HCT116 (cell line): ENCODE measurements at regions not wholly inside any gene's neighbourhood (a gene's known extent, or its start where the extent isn't known, plus 50 kb on each side); places are given as distances from the start of the nearest gene placed in this dataset.
"Not testable (repeated sequence)": the region's sequence is repeated elsewhere in the genome, so short reads cannot be mapped to it uniquely, and the experiment has no call there.

Experiments
- ATAC-seq: fragments of 200-7000 bp; cut with Tn5 transposase; 2 replicates; pipeline ENCODE4 v1.9.1; 2020; ENCODE audit warnings: mild to moderate bottlenecking, moderate library complexity
- BruUV-seq: library from RNA; stranded (reverse); fragments of 400-500 nt; replicated peaks from 2 replicates; lab custom pipeline; 2021; lab: Mats Ljungman, UMichigan
- CTCF ChIA-PET: fragments of 300-600 bp; sonication (Branson Sonifier 250); formaldehyde crosslinking; loops from one replicate; lab custom pipeline; 2021; ENCODE audit warnings: antibody characterized with exemption; lab: Charles Lee
- POLR2A ChIA-PET: fragments of 300-600, 350-600 bp; sonication (Branson Sonifier 250); formaldehyde crosslinking; loops from one replicate; lab custom pipeline; 2021; ENCODE audit warnings: antibody characterized with exemption; lab: Charles Lee
- RAD21 ChIA-PET, 2 experiments: fragments of 300-600 bp; sonication (Branson Sonifier 250); formaldehyde crosslinking; loops; one replicate each; lab custom pipeline; 2023; ENCODE audit warnings: low total read pairs in 2 of 2; ENCODE audit not compliant: uncharacterized antibody in 2 of 2, unreplicated experiment in 2 of 2, low non-redundant PET in 1 of 2; lab: Charles Lee
- DNase-seq: peaks from one replicate; pipeline ENCODE4 v3.0.0-alpha.2; 2010; ENCODE audit warnings: low read depth, low spot score
- H2AFZ ChIP-seq: fragments of 200-600 bp; shearing (Covaris generic), sonication (generic); 2 replicates; pipeline ENCODE4 v1.6.1; 2017; ENCODE audit warnings: low read depth, mixed run types, mixed read lengths, antibody characterized with exemption, low read length; ENCODE audit not compliant: poor library complexity, severe bottlenecking
- H3K27ac ChIP-seq: 2 replicates; pipeline ENCODE4 v1.5.1; 2012; ENCODE audit warnings: low read depth, low read length
- H3K27me3 ChIP-seq: fragments of 200-600 bp; sonication (generic); 2 replicates; pipeline ENCODE4 v1.6.1; 2016; ENCODE audit warnings: mixed run types, low read length, mixed read lengths; ENCODE audit not compliant: insufficient read depth
- H3K36me3 ChIP-seq, 2 experiments: fragments of 200-500 bp in 1 of 2; fragments of 200-600 bp in 1 of 2; sonication (Bioruptor generic) in 1 of 2; sonication (generic) in 1 of 2; 2 replicates each; pipeline versions ENCODE4 v1.5.1 to v1.6.1; 2014 to 2016; ENCODE audit warnings: low read length in 2 of 2, inconsistent platforms in 1 of 2, mixed read lengths in 1 of 2, mixed run types in 1 of 2; ENCODE audit not compliant: insufficient read depth in 2 of 2, control insufficient read depth in 1 of 2
- H3K4me1 ChIP-seq, 2 experiments: fragments of 200-600 bp in 1 of 2; sonication (generic) in 1 of 2; 2 replicates each; pipeline versions ENCODE4 v1.5.1 to v1.6.1; 2012 to 2017; ENCODE audit warnings: low read length in 2 of 2, inconsistent platforms in 1 of 2, mild to moderate bottlenecking in 1 of 2, mixed read lengths in 1 of 2, mixed run types in 1 of 2, moderate library complexity in 1 of 2; ENCODE audit not compliant: insufficient read depth in 2 of 2, control insufficient read depth in 1 of 2
- H3K4me2 ChIP-seq: fragments of 200-600 bp; sonication (generic); 2 replicates; pipeline ENCODE4 v1.6.1; 2017; ENCODE audit warnings: mixed run types, low read length, mixed read lengths
- H3K4me3 ChIP-seq, 2 experiments: fragments of 200-600 bp in 1 of 2; sonication (generic) in 1 of 2; replicated peaks in 1 of 2; 2 replicates each; pipeline ENCODE4 v1.5.1; 2011 to 2016; ENCODE audit warnings: low read length in 2 of 2, control low read depth in 1 of 2, low read depth in 1 of 2, mild to moderate bottlenecking in 1 of 2, mixed read lengths in 1 of 2, mixed run types in 1 of 2
- H3K79me2 ChIP-seq: fragments of 200-600 bp; sonication (generic); 2 replicates; pipeline ENCODE4 v1.6.1; 2017; ENCODE audit warnings: mild to moderate bottlenecking, mixed run types, low read length, moderate library complexity, mixed read lengths; ENCODE audit not compliant: insufficient read depth
- H3K9ac ChIP-seq: fragments of 200-600 bp; sonication (generic); 2 replicates; pipeline ENCODE4 v1.6.1; 2016; ENCODE audit warnings: low read length, mixed read lengths
- H3K9me2 ChIP-seq: fragments of 200-600 bp; sonication (generic), shearing (Covaris generic); 2 replicates; pipeline ENCODE4 v1.6.1; 2017; ENCODE audit warnings: mixed run types, mild to moderate bottlenecking, moderate library complexity; ENCODE audit not compliant: insufficient read depth
- H3K9me3 ChIP-seq, 2 experiments: fragments of 200-500 bp in 1 of 2; fragments of 200-600 bp in 1 of 2; sonication (Bioruptor generic) in 1 of 2; sonication (generic) in 1 of 2; 2 replicates each; pipeline ENCODE4 v1.6.1; 2014 to 2017; ENCODE audit warnings: low read length in 2 of 2, mixed read lengths in 2 of 2, inconsistent platforms in 1 of 2, low read depth in 1 of 2, mild to moderate bottlenecking in 1 of 2, mixed run types in 1 of 2, moderate library complexity in 1 of 2; ENCODE audit not compliant: control insufficient read depth in 1 of 2, insufficient read depth in 1 of 2
- H4K20me1 ChIP-seq: fragments of 200-600 bp; sonication (generic), shearing (Covaris generic); 2 replicates; pipeline ENCODE4 v1.6.1; 2017; ENCODE audit warnings: mixed run types, mild to moderate bottlenecking, moderate library complexity; ENCODE audit not compliant: insufficient read depth
- intact Hi-C: fragments of 100-400 bp; cut with micrococcal nuclease; formaldehyde crosslinking; loops from 2 replicates; pipeline ENCODE4 v1.10.0; 2022

GRCh38 chr5:34096033-34096432, 53.0 kb upstream of the C1QTNF3 start:
- H3K9me3 ChIP-seq, H2AFZ ChIP-seq, H4K20me1 ChIP-seq, H3K36me3 ChIP-seq, RAD21 ChIA-PET, DNase-seq, H3K4me3 ChIP-seq, H3K79me2 ChIP-seq, ATAC-seq, CTCF ChIA-PET, H3K27me3 ChIP-seq, H3K4me1 ChIP-seq, BruUV-seq, POLR2A ChIA-PET, H3K9ac ChIP-seq, H3K27ac ChIP-seq, H3K4me2 ChIP-seq, intact Hi-C loops, H3K9me2 ChIP-seq: not testable (repeated sequence)

GRCh38 chr5:34099891-34100290, 56.9 kb upstream of the C1QTNF3 start:
- POLR2A ChIA-PET, H3K4me1 ChIP-seq, ATAC-seq, H3K9me2 ChIP-seq, H3K4me2 ChIP-seq, BruUV-seq, H3K36me3 ChIP-seq, H3K9me3 ChIP-seq, H3K27ac ChIP-seq, H3K27me3 ChIP-seq, intact Hi-C loops, DNase-seq, H3K79me2 ChIP-seq, RAD21 ChIA-PET, H3K9ac ChIP-seq, H2AFZ ChIP-seq, CTCF ChIA-PET, H4K20me1 ChIP-seq, H3K4me3 ChIP-seq: not testable (repeated sequence)

GRCh38 chr5:34101567-34101966, 58.6 kb upstream of the C1QTNF3 start:
- POLR2A ChIA-PET, H3K4me1 ChIP-seq, H3K27ac ChIP-seq, H3K9me3 ChIP-seq, BruUV-seq, RAD21 ChIA-PET, intact Hi-C loops, H3K4me2 ChIP-seq, H3K4me3 ChIP-seq, H2AFZ ChIP-seq, H3K9ac ChIP-seq, H3K9me2 ChIP-seq, H3K79me2 ChIP-seq, DNase-seq, H3K36me3 ChIP-seq, H4K20me1 ChIP-seq, ATAC-seq, H3K27me3 ChIP-seq, CTCF ChIA-PET: not testable (repeated sequence)

- H3K4me1 ChIP-seq, POLR2A ChIA-PET, H4K20me1 ChIP-seq, H3K27ac ChIP-seq, H3K4me2 ChIP-seq, ATAC-seq, CTCF ChIA-PET, H3K4me3 ChIP-seq, H3K36me3 ChIP-seq, intact Hi-C loops, BruUV-seq, H3K27me3 ChIP-seq, H3K9me3 ChIP-seq, H2AFZ ChIP-seq, H3K9me2 ChIP-seq, DNase-seq, H3K79me2 ChIP-seq, H3K9ac ChIP-seq, RAD21 ChIA-PET: not testable (repeated sequence)
These were observed 65.9 kb upstream of the C1QTNF3 start for GRCh38 chr5:34108897-34109296.

GRCh38 chr5:34124280-34124679, 81.3 kb upstream of the C1QTNF3 start:
- DNase-seq, intact Hi-C loops, H3K4me2 ChIP-seq, H3K9me3 ChIP-seq, H4K20me1 ChIP-seq, H3K9ac ChIP-seq, H2AFZ ChIP-seq, BruUV-seq, H3K9me2 ChIP-seq, H3K27ac ChIP-seq, H3K4me1 ChIP-seq, POLR2A ChIA-PET, H3K79me2 ChIP-seq, ATAC-seq, CTCF ChIA-PET, H3K36me3 ChIP-seq, H3K4me3 ChIP-seq, H3K27me3 ChIP-seq, RAD21 ChIA-PET: not testable (repeated sequence)
